Esophagus muscularis mucosa (tissue), 4 donors: ENCODE measurements at regions not wholly inside any gene's neighbourhood (a gene's known extent, or its start where the extent isn't known, plus 50 kb on each side); places are given as distances from the start of the nearest gene placed in this dataset.

Experiments
- DNase-seq: peaks from one replicate; pipeline ENCODE4 v3.0.0-alpha.2; 2017; ENCODE audit errors: extremely low spot score
- H3K27ac ChIP-seq, 4 donors: fragments of 200-600 bp; sonication (generic); replicated peaks in 1 of 4; 1 replicate in 3 of 4; 2 replicates in 1 of 4; pipeline ENCODE4 v1.5.1; 2016 to 2019; ENCODE audit warnings: mild to moderate bottlenecking in 1 of 4
- H3K27me3 ChIP-seq, 4 donors: fragments of 200-600 bp; sonication (generic); one replicate each; pipeline versions ENCODE4 v1.5.1 to v1.6.0; 2016 to 2019
- H3K36me3 ChIP-seq, 4 donors: fragments of 200-600 bp; sonication (generic); one replicate each; pipeline ENCODE4 v1.5.1; 2016 to 2019
- H3K4me1 ChIP-seq, 4 donors: fragments of 200-600 bp; sonication (generic); one replicate each; pipeline ENCODE4 v1.5.1; 2016 to 2019
- H3K4me3 ChIP-seq, 4 donors: fragments of 200-600 bp; sonication (generic); 1 replicate in 2 of 4; 2 replicates in 2 of 4; pipeline ENCODE4 v1.5.1; 2016 to 2019; ENCODE audit warnings: mild to moderate bottlenecking in 4 of 4, moderate library complexity in 1 of 4
- H3K9me3 ChIP-seq, 4 donors: fragments of 200-600 bp; sonication (generic); 1 replicate in 3 of 4; 2 replicates in 1 of 4; pipeline ENCODE4 v1.5.1; 2016 to 2019
- CTCF ChIP-seq, 3 experiments: fragments of 200-600 bp in 2 of 3; fragments of 450-650 bp in 1 of 3; sonication (generic) in 2 of 3; IDR thresholded peaks; one replicate each; pipeline ENCODE4 v1.5.1; 2017 to 2019; ENCODE audit warnings: antibody characterized with exemption in 3 of 3, mild to moderate bottlenecking in 2 of 3, moderate library complexity in 1 of 3
- EP300 ChIP-seq: sonication (generic); formaldehyde crosslinking; IDR thresholded peaks from one replicate; pipeline ENCODE4 v1.6.1; 2017; ENCODE audit warnings: antibody characterized with exemption
- POLR2A ChIP-seq: fragments of 450-650 bp; IDR thresholded peaks from one replicate; pipeline ENCODE4 v1.6.1; 2017; ENCODE audit warnings: antibody characterized with exemption, moderate library complexity, mild to moderate bottlenecking, low read depth
- POLR2AphosphoS5 ChIP-seq, 2 donors: sonication (generic); formaldehyde crosslinking; IDR thresholded peaks; one replicate each; pipeline ENCODE4 v1.6.1; 2017; ENCODE audit warnings: antibody characterized with exemption in 2 of 2
- WGBS: methylation state at CpG from one replicate; pipeline ENCODE4 v1.1.5; 2018; 5-methylcytosine and 5-hydroxymethylcytosine counted together
- intact Hi-C: fragments of 100-400 bp; cut with DNase I; formaldehyde crosslinking; loops from one replicate; pipeline ENCODE4 v1.15.1; 2023

DNA sequence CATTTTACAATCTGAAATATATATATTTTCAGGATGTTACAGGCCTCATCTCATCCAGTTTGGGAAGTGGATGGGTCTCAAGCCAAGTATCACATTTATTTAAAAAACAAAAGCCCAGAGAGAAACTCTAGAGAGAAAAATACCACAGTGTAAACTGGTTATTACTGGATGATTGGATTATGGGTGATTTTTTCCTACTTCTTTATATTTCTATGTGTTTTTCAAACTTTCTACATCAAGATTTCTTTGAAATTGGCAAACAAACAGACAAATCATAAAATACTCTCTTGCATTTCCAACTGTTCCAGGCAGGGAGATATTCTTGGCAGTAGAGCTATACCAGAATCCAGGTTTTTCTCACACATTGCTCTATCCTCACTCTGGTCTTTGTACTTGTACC is 116.0 kb upstream of the SMIM23 start:
- H3K27me3 ChIP-seq = peaks cover 0 to 9% (median 0%) of the 10 kb centered on the region in 4 donors
- no peak overlapping the region for H3K4me3 ChIP-seq
- peaks cover 0 to 12% (median 3%) of the 10 kb centered on the region in 4 donors for H3K9me3 ChIP-seq
- no peaks in the 10 kb centered on the region for H3K36me3 ChIP-seq
- no peak for TF ChIP-seq POLR2AphosphoS5 (IDR thresholded peaks at IDR 0.05)
- no peak for TF ChIP-seq CTCF (IDR thresholded peaks at IDR 0.05)
- intact Hi-C loops = no loop called here
- H3K4me1 ChIP-seq = peaks cover 8 to 21% (median 19%) of the 10 kb centered on the region in 4 donors
- H3K27ac ChIP-seq = no peak overlapping the region
- no peak for DNase-seq

DNA sequence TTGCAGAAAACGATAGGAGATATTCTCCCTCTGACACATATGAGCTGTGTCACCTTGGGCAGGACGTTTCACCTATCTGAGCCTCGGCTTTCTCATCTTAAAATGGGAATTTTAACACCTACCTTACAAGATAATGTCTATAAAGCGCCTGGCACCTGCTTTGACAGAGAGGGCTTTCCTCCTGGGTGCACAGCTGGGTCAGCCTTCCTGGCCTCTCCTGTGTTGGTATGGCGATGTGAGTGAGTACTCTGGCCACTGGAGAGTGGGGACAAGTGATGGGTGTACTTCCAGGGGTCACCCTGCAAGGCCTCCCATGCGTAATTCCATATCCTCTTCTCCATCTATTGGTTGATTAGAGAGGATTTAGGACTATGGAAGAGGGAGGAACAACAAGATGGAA is 113.1 kb upstream of the SMIM23 start:
- Histone ChIP-seq H3K36me3 (no peaks in the 10 kb centered on the region), H3K4me3 (no peak overlapping the region), H3K27me3 (peaks cover 0 to 10% (median 0%) of the 10 kb centered on the region in 4 donors), H3K27ac (no peak overlapping the region), H3K4me1 (peaks cover 3 to 10% (median 8%) of the 10 kb centered on the region in 4 donors), H3K9me3 (peaks cover 0 to 13% (median 3%) of the 10 kb centered on the region in 4 donors)
- intact Hi-C loops = no loop called here
- 86% methylated on average over 6 of the region's 6 CpGs for WGBS
- no peak for DNase-seq
- TF ChIP-seq POLR2A = no peak
- TF ChIP-seq CTCF (IDR thresholded peaks at IDR 0.05) = no peak
- no peak for TF ChIP-seq POLR2AphosphoS5 (IDR thresholded peaks at IDR 0.05)
- TF ChIP-seq EP300 = no peak

DNA sequence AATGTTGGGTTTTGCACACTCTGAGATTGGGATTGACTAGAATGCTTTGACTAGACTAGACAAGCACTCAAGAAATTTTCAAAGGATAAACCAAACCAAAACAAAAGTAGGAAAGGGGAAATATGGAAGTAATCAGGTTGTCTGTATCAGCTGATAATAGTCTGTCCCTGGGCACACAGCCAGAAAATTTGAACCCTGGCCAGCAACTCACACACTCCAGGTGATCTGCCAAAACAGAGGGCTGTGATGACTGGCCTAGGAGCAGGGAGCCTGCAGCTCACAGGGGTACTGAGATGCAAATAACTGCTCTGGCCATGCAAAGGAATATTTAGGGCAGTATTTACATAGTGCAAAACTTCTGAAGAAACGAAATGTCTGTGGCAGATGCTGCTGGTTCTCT is 112.3 kb upstream of the SMIM23 start:
- Histone ChIP-seq H3K4me1 (peaks cover 0 to 3% (median under 1%) of the 10 kb centered on the region in 4 donors), H3K36me3 (no peaks in the 10 kb centered on the region), H3K9me3 (peaks cover 0 to 13% (median 3%) of the 10 kb centered on the region in 4 donors), H3K27me3 (peaks cover 0 to 10% (median 0%) of the 10 kb centered on the region in 4 donors), H3K4me3 (no peak overlapping the region), H3K27ac (no peak overlapping the region)
- no peak for TF ChIP-seq POLR2AphosphoS5 (IDR thresholded peaks at IDR 0.05)
- no peak for TF ChIP-seq POLR2A
- TF ChIP-seq CTCF (IDR thresholded peaks at IDR 0.05) = no peak
- no peak for TF ChIP-seq EP300
- DNase-seq = no peak
- WGBS = 68% methylated on average over 1 of the region's 1 CpG
- intact Hi-C loops = no loop called here

GRCh38 chr5:171673840-171674239 is 111.8 kb upstream of the SMIM23 start:
- intact Hi-C loops = no loop called here
- peaks cover 0 to 8% (median 0%) of the 10 kb centered on the region in 4 donors for H3K4me1 ChIP-seq
- H3K27ac ChIP-seq = no peak overlapping the region
- H3K9me3 ChIP-seq = peaks cover 0 to 13% (median 3%) of the 10 kb centered on the region in 4 donors
- no peaks in the 10 kb centered on the region for H3K36me3 ChIP-seq
- H3K27me3 ChIP-seq = peaks cover 0 to 10% (median 0%) of the 10 kb centered on the region in 4 donors
- H3K4me3 ChIP-seq = no peak overlapping the region
- no peak for DNase-seq
- TF ChIP-seq POLR2A (no peak), EP300 (no peak), CTCF (IDR thresholded peaks at IDR 0.05) (no peak), POLR2AphosphoS5 (IDR thresholded peaks at IDR 0.05) (no peak)

DNA sequence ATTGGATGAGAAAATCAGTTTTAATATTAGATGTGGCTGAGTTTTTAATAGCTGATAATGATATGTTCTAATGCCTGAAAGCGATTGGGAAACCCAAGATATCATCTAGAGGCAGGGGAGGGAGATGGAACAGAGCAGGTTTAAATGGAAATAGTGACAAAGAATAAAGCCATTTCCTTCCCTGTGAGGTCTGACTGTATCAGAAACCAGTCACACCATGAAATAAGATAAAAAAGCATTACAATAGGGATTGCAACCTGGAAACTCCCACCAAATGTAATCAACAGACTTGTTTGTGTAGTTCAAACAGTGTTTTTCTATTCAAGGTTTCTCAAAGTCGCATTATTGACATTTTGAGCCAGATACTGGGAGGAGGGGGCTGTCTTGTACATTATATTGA is 110.1 kb upstream of the SMIM23 start:
- DNase-seq = no peak
- peaks cover 0 to 6% (median 0%) of the 10 kb centered on the region in 4 donors for H3K4me1 ChIP-seq
- H3K36me3 ChIP-seq = no peaks in the 10 kb centered on the region
- intact Hi-C loops = no loop called here
- no peak overlapping the region for H3K4me3 ChIP-seq
- peaks cover 0 to 13% (median 3%) of the 10 kb centered on the region in 4 donors for H3K9me3 ChIP-seq
- no peak for TF ChIP-seq EP300
- TF ChIP-seq POLR2AphosphoS5 (IDR thresholded peaks at IDR 0.05) = no peak
- TF ChIP-seq CTCF (IDR thresholded peaks at IDR 0.05) = no peak
- no peak for TF ChIP-seq POLR2A
- peaks cover 0 to 14% (median 0%) of the 10 kb centered on the region in 4 donors for H3K27me3 ChIP-seq
- WGBS = 88% methylated on average over 2 of the region's 2 CpGs
- no peak overlapping the region for H3K27ac ChIP-seq
